ENCODE measurements at regions not wholly inside any gene's neighbourhood (a gene's known extent, or its start where the extent isn't known, plus 50 kb on each side); places are given as distances from the start of the nearest gene placed in this dataset.

GRCh38 chr10:113303544-113304146 is 249.2 kb upstream of the HABP2 start:
- ATAC-seq (ENCODE audit: low read depth in 2 of 2) (no peak), DNase-seq (no peak)
- H3K4me3 Mint-ChIP-seq = no peak overlapping the region
- Histone ChIP-seq H3K4me1 (ENCODE audit: control insufficient read depth, insufficient read depth, low read length, poor library complexity, severe bottlenecking) (no peaks in the 10 kb centered on the region), H3K9me3 (ENCODE audit: control insufficient read depth in 2 of 2, low read length in 2 of 2) (no peaks in the 10 kb centered on the region), H3K27ac (ENCODE audit: insufficient read depth, low read length, poor library complexity, severe bottlenecking) (no peak overlapping the region), H3K4me3 (ENCODE audit: low read depth, low read length) (no peak overlapping the region), H3K27me3 (ENCODE audit: control insufficient read depth, insufficient read depth, low read length) (no peaks in the 10 kb centered on the region), H3K36me3 (ENCODE audit: control insufficient read depth, insufficient read depth, low read length) (no peaks in the 10 kb centered on the region)
- H3K9me3 Mint-ChIP-seq = peaks cover 0 to 2% (median 0%) of the 10 kb centered on the region in 7 donors
- no peak overlapping the region for H3K27ac Mint-ChIP-seq
- H3K36me3 Mint-ChIP-seq = no peaks in the 10 kb centered on the region
- H3K27me3 Mint-ChIP-seq = peaks cover 13% of the 10 kb centered on the region
- no peaks in the 10 kb centered on the region for H3K4me1 Mint-ChIP-seq

DNA sequence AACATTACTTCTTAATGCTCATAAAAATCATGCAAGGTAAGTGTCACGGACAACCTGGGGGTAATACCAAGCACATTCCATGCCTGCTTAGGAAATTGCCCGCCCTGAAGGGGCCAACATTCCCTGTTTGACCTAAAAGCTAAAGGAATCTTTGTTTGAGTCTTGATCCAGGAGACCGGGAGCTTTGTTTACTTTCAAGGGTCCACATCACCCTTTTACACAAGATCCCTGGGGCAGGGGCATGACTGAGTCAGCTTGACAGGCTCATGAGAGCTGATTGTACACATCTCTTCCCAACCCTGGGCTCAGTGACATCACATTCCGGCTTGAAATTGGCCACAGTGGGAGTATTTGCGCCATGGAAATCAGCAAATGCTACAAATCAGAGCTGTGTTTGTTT is 248.1 kb upstream of the HABP2 start:
- H3K4me3 Mint-ChIP-seq = no peak overlapping the region
- H3K27me3 Mint-ChIP-seq = peaks cover 7% of the 10 kb centered on the region
- Histone ChIP-seq H3K4me3 (ENCODE audit: low read depth, low read length) (no peak overlapping the region), H3K27me3 (ENCODE audit: control insufficient read depth, insufficient read depth, low read length) (no peaks in the 10 kb centered on the region), H3K4me1 (ENCODE audit: control insufficient read depth, insufficient read depth, low read length, poor library complexity, severe bottlenecking) (no peaks in the 10 kb centered on the region), H3K9me3 (ENCODE audit: control insufficient read depth in 2 of 2, low read length in 2 of 2) (no peaks in the 10 kb centered on the region), H3K36me3 (ENCODE audit: control insufficient read depth, insufficient read depth, low read length) (no peaks in the 10 kb centered on the region), H3K27ac (ENCODE audit: insufficient read depth, low read length, poor library complexity, severe bottlenecking) (no peak overlapping the region)
- no peak for DNase-seq
- H3K27ac Mint-ChIP-seq = no peak overlapping the region
- no peaks in the 10 kb centered on the region for H3K4me1 Mint-ChIP-seq
- peaks cover 0 to 2% (median 0%) of the 10 kb centered on the region in 7 donors for H3K9me3 Mint-ChIP-seq
- H3K36me3 Mint-ChIP-seq = no peaks in the 10 kb centered on the region
- ATAC-seq (ENCODE audit: low read depth in 2 of 2) = no peak

DNA sequence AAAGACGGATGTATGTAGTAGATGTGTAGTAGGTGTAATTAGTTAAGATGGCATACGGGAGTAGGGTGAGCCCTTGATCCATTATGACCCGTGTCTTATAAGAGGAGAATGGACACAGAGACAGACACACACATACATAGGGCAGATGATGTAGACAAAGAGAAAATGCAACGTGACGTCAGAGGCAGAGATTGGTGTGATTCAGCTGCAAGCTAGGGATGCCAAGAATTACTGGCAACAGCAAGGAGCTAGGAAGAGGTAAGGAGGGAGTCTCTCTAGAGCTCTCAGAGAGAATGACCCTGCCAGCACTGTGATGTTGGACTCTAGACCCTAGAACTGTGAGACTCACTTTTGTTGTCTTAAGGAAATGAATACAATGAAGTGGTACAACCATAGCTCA is 247.0 kb upstream of the HABP2 start:
- Mint-ChIP-seq H3K27ac (no peak overlapping the region), H3K4me3 (no peak overlapping the region), H3K9me3 (peaks cover 0 to 5% (median 0%) of the 10 kb centered on the region in 7 donors), H3K27me3 (peaks cover 5% of the 10 kb centered on the region), H3K4me1 (no peaks in the 10 kb centered on the region), H3K36me3 (no peaks in the 10 kb centered on the region)
- H3K36me3 ChIP-seq (ENCODE audit: control insufficient read depth, insufficient read depth, low read length) = no peaks in the 10 kb centered on the region
- ATAC-seq (ENCODE audit: low read depth in 2 of 2) (no peak), DNase-seq (no peak)
- no peak overlapping the region for H3K4me3 ChIP-seq (ENCODE audit: low read depth, low read length)
- H3K4me1 ChIP-seq (ENCODE audit: control insufficient read depth, insufficient read depth, low read length, poor library complexity, severe bottlenecking) = no peaks in the 10 kb centered on the region
- H3K27me3 ChIP-seq (ENCODE audit: control insufficient read depth, insufficient read depth, low read length) = no peaks in the 10 kb centered on the region
- H3K27ac ChIP-seq (ENCODE audit: insufficient read depth, low read length, poor library complexity, severe bottlenecking) = no peak overlapping the region
- H3K9me3 ChIP-seq (ENCODE audit: control insufficient read depth in 2 of 2, low read length in 2 of 2) = no peaks in the 10 kb centered on the region

DNA sequence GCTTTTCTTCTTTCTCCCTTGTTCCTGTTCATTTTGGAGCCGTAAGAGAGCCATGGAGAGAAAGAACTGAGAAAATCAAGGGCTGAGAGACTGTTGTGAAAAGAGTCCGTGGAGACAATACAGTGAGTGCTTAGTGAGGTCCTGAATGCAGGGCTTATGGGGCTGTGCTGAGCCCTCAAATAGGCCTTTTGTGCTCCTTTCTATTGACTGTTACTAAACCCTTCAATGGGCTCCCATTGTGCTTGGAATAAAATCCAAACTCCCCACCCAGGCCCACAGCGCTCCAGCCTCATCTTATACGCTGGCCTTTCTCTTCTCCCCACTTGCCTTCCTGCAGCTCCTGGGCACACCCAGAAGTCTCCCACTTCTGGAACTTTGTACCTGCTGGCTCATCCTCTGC is 243.1 kb upstream of the HABP2 start:
- Histone ChIP-seq H3K9me3 (ENCODE audit: control insufficient read depth in 2 of 2, low read length in 2 of 2) (no peaks in the 10 kb centered on the region), H3K27ac (ENCODE audit: insufficient read depth, low read length, poor library complexity, severe bottlenecking) (no peak overlapping the region), H3K4me3 (ENCODE audit: low read depth, low read length) (no peak overlapping the region), H3K36me3 (ENCODE audit: control insufficient read depth, insufficient read depth, low read length) (no peaks in the 10 kb centered on the region), H3K27me3 (ENCODE audit: control insufficient read depth, insufficient read depth, low read length) (no peaks in the 10 kb centered on the region), H3K4me1 (ENCODE audit: control insufficient read depth, insufficient read depth, low read length, poor library complexity, severe bottlenecking) (no peaks in the 10 kb centered on the region)
- H3K9me3 Mint-ChIP-seq = peaks cover 0 to 7% (median 0%) of the 10 kb centered on the region in 7 donors
- no peak overlapping the region for H3K4me3 Mint-ChIP-seq
- no peak overlapping the region for H3K27ac Mint-ChIP-seq
- no peak for ATAC-seq (ENCODE audit: low read depth in 2 of 2)
- H3K27me3 Mint-ChIP-seq = peaks cover 5% of the 10 kb centered on the region
- DNase-seq = no peak
- H3K4me1 Mint-ChIP-seq = no peaks in the 10 kb centered on the region
- no peaks in the 10 kb centered on the region for H3K36me3 Mint-ChIP-seq

DNA sequence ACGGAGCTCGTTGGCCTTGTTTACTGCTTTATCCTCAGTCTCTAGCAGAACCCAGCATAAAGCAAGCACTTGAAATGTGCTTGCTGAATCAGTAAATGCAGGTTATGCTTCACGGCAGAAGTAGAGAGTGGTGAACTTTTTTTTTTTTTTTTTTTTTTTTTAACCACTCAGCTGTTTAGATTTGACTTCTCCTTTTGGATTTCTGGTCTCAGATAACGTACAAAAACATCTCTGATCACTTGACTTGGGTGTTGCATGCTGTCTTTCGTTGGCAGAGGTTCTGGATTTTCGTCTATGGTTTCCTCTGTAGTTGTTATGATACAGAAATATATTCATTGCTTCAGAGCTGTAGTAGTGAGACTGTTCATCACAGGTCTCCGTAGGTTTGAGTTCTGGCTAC is 242.5 kb upstream of the HABP2 start:
- no peak overlapping the region for H3K27ac Mint-ChIP-seq
- Histone ChIP-seq H3K4me1 (ENCODE audit: control insufficient read depth, insufficient read depth, low read length, poor library complexity, severe bottlenecking) (no peaks in the 10 kb centered on the region), H3K27ac (ENCODE audit: insufficient read depth, low read length, poor library complexity, severe bottlenecking) (no peak overlapping the region), H3K36me3 (ENCODE audit: control insufficient read depth, insufficient read depth, low read length) (no peaks in the 10 kb centered on the region), H3K27me3 (ENCODE audit: control insufficient read depth, insufficient read depth, low read length) (no peaks in the 10 kb centered on the region), H3K9me3 (ENCODE audit: control insufficient read depth in 2 of 2, low read length in 2 of 2) (no peaks in the 10 kb centered on the region), H3K4me3 (ENCODE audit: low read depth, low read length) (no peak overlapping the region)
- H3K4me1 Mint-ChIP-seq = no peaks in the 10 kb centered on the region
- H3K36me3 Mint-ChIP-seq = no peaks in the 10 kb centered on the region
- DNase-seq (no peak), ATAC-seq (ENCODE audit: low read depth in 2 of 2) (no peak)
- H3K27me3 Mint-ChIP-seq = peaks cover 5% of the 10 kb centered on the region
- H3K4me3 Mint-ChIP-seq = no peak overlapping the region
- H3K9me3 Mint-ChIP-seq = peaks cover 0 to 9% (median 0%) of the 10 kb centered on the region in 7 donors

DNA sequence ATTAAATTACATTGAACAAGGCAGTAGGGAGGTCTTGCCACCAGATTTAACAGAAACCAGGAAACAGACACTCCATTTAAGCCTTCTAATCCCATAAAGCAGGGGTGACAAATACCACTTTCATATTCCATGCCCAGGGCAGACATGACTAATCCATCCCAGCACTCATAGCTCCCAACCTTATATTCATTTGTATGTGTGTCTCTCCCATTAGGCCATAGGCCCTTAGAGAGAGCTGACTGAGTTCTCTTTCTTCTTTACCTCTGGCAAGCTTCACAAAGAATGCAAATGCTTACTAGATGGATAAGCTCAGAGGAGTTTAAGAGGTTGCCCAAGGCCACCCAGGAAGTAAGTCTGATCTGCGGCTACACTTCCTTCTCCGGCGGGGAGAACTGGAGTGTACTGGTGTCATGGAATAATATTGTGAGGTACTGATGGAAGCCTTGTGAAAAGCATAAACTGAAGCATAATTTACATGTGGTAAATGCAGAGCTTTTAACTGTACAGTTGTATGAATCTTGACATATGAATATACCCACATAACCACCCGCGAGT is 239.7 kb upstream of the HABP2 start:
- no peaks in the 10 kb centered on the region for H3K4me1 ChIP-seq (ENCODE audit: control insufficient read depth, insufficient read depth, low read length, poor library complexity, severe bottlenecking)
- no peaks in the 10 kb centered on the region for H3K36me3 Mint-ChIP-seq
- H3K9me3 ChIP-seq (ENCODE audit: control insufficient read depth in 2 of 2, low read length in 2 of 2) = no peaks in the 10 kb centered on the region
- H3K27ac Mint-ChIP-seq = no peak overlapping the region
- H3K9me3 Mint-ChIP-seq = peaks cover 0 to 8% (median 0%) of the 10 kb centered on the region in 7 donors
- ATAC-seq (ENCODE audit: low read depth in 2 of 2) (no peak), DNase-seq (no peak)
- peaks cover 1% of the 10 kb centered on the region for H3K27me3 Mint-ChIP-seq
- no peak overlapping the region for H3K4me3 Mint-ChIP-seq
- no peaks in the 10 kb centered on the region for H3K4me1 Mint-ChIP-seq
- no peak overlapping the region for H3K4me3 ChIP-seq (ENCODE audit: low read depth, low read length)
- no peaks in the 10 kb centered on the region for H3K27me3 ChIP-seq (ENCODE audit: control insufficient read depth, insufficient read depth, low read length)
- no peak overlapping the region for H3K27ac ChIP-seq (ENCODE audit: insufficient read depth, low read length, poor library complexity, severe bottlenecking)
- no peaks in the 10 kb centered on the region for H3K36me3 ChIP-seq (ENCODE audit: control insufficient read depth, insufficient read depth, low read length)

DNA sequence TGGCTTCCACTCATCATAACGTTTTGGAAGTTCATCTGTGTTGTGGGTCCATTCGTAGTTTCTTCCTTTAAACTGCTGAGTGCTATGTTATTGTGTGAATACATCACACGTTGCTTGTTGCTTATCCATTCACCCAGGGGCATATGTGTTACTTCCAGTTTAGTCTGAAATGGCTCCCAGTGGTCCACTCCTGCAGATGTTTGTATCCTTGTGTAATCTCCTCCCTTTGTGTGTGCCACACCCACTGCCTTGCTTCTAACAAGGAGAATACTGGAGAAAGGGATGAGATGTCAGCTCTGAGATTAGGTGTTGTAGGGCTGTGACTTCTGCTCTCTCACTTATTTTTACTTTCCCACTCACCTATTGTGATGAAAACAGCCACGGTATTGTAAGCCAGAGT is 239.1 kb upstream of the HABP2 start:
- H3K9me3 ChIP-seq (ENCODE audit: control insufficient read depth in 2 of 2, low read length in 2 of 2) = no peaks in the 10 kb centered on the region
- H3K36me3 ChIP-seq (ENCODE audit: control insufficient read depth, insufficient read depth, low read length) = no peaks in the 10 kb centered on the region
- H3K4me1 ChIP-seq (ENCODE audit: control insufficient read depth, insufficient read depth, low read length, poor library complexity, severe bottlenecking) = no peaks in the 10 kb centered on the region
- H3K9me3 Mint-ChIP-seq = peaks cover 0 to 10% (median 0%) of the 10 kb centered on the region in 7 donors
- H3K27me3 ChIP-seq (ENCODE audit: control insufficient read depth, insufficient read depth, low read length) = no peaks in the 10 kb centered on the region
- DNase-seq = no peak
- no peak overlapping the region for H3K27ac Mint-ChIP-seq
- H3K4me3 ChIP-seq (ENCODE audit: low read depth, low read length) = no peak overlapping the region
- no peaks in the 10 kb centered on the region for H3K27me3 Mint-ChIP-seq
- no peaks in the 10 kb centered on the region for H3K4me1 Mint-ChIP-seq
- H3K36me3 Mint-ChIP-seq = no peaks in the 10 kb centered on the region
- ATAC-seq (ENCODE audit: low read depth in 2 of 2) = no peak
- no peak overlapping the region for H3K4me3 Mint-ChIP-seq
- H3K27ac ChIP-seq (ENCODE audit: insufficient read depth, low read length, poor library complexity, severe bottlenecking) = no peak overlapping the region

DNA sequence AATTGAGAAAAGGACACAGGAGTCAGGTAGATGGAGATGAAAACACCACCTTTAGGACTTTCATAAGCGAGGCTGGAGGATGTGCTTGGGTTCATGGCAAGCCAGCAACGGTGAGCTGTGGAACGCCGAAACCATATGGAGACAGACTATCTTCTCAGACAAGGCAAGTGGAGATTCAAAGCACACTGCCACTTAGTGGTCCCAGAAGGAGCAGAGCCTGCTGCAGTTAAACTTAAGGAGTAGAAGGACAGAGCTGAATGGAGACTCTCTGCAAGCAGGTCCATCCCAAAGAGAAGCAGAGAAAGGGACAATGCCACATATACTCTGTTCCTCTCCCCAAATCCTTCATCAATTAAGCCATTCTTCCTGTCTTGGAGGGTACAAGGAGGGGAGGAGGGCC is 236.3 kb upstream of the HABP2 start:
- no peak for ATAC-seq (ENCODE audit: low read depth in 2 of 2)
- H3K36me3 Mint-ChIP-seq = no peaks in the 10 kb centered on the region
- no peak for DNase-seq
- no peak overlapping the region for H3K27ac Mint-ChIP-seq
- H3K4me1 Mint-ChIP-seq = no peaks in the 10 kb centered on the region
- Histone ChIP-seq H3K4me1 (ENCODE audit: control insufficient read depth, insufficient read depth, low read length, poor library complexity, severe bottlenecking) (no peaks in the 10 kb centered on the region), H3K27me3 (ENCODE audit: control insufficient read depth, insufficient read depth, low read length) (no peaks in the 10 kb centered on the region), H3K4me3 (ENCODE audit: low read depth, low read length) (no peak overlapping the region), H3K36me3 (ENCODE audit: control insufficient read depth, insufficient read depth, low read length) (no peaks in the 10 kb centered on the region), H3K27ac (ENCODE audit: insufficient read depth, low read length, poor library complexity, severe bottlenecking) (no peak overlapping the region), H3K9me3 (ENCODE audit: control insufficient read depth in 2 of 2, low read length in 2 of 2) (no peaks in the 10 kb centered on the region)
- H3K9me3 Mint-ChIP-seq = peaks cover 0 to 8% (median 0%) of the 10 kb centered on the region in 7 donors
- H3K4me3 Mint-ChIP-seq = no peak overlapping the region
- H3K27me3 Mint-ChIP-seq = no peaks in the 10 kb centered on the region
